Coronary artery (tissue), 2 donors: ENCODE measurements at regions not wholly inside any gene's neighbourhood (a gene's known extent, or its start where the extent isn't known, plus 50 kb on each side); places are given as distances from the start of the nearest gene placed in this dataset.

Experiments used
- DNase-seq: peaks from one replicate; pipeline ENCODE4 v3.0.0-alpha.2; 2017; ENCODE audit warnings: low spot score
- H3K27ac ChIP-seq, 2 donors: fragments of 200-600 bp; sonication (generic); one replicate each; pipeline ENCODE4 v1.5.1; 2016 to 2019
- H3K4me3 ChIP-seq: fragments of 200-600 bp; sonication (generic); 2 replicates; pipeline ENCODE4 v1.5.1; 2016; ENCODE audit warnings: mild to moderate bottlenecking, moderate library complexity
- TF ChIP-seq, protein P1 (sequence below): fragments of 200-600 bp; sonication (generic); IDR thresholded peaks from one replicate; pipeline ENCODE4 v1.5.1; 2019; ENCODE audit warnings: antibody characterized with exemption

- TF ChIP-seq, protein P1, sequence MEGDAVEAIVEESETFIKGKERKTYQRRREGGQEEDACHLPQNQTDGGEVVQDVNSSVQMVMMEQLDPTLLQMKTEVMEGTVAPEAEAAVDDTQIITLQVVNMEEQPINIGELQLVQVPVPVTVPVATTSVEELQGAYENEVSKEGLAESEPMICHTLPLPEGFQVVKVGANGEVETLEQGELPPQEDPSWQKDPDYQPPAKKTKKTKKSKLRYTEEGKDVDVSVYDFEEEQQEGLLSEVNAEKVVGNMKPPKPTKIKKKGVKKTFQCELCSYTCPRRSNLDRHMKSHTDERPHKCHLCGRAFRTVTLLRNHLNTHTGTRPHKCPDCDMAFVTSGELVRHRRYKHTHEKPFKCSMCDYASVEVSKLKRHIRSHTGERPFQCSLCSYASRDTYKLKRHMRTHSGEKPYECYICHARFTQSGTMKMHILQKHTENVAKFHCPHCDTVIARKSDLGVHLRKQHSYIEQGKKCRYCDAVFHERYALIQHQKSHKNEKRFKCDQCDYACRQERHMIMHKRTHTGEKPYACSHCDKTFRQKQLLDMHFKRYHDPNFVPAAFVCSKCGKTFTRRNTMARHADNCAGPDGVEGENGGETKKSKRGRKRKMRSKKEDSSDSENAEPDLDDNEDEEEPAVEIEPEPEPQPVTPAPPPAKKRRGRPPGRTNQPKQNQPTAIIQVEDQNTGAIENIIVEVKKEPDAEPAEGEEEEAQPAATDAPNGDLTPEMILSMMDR = no peak
- no peak overlapping the region for H3K27ac ChIP-seq
These were observed 1411.2 kb upstream of the MIR17HG start for GRCh38 chr13:89936256-89936655.

GRCh38 chr13:89937420-89937819, 1410.1 kb upstream of the MIR17HG start:
- no peak for DNase-seq
- no peak overlapping the region for H3K4me3 ChIP-seq
- TF ChIP-seq, protein P1 = no peak
- H3K27ac ChIP-seq = no peak overlapping the region

More at GRCh38 chr13:89936256-89936655, 1411.2 kb upstream of the MIR17HG start:
- DNase-seq = no peak
- no peak overlapping the region for H3K4me3 ChIP-seq

- TF ChIP-seq, protein P1 = no peak
- DNase-seq = no peak
- H3K27ac ChIP-seq = no peak overlapping the region
These were observed 1407.1 kb upstream of the MIR17HG start for GRCh38 chr13:89940383-89940782.

GRCh38 chr13:89943139-89943538, 1404.3 kb upstream of the MIR17HG start:
- TF ChIP-seq, protein P1 = no peak
- no peak overlapping the region for H3K4me3 ChIP-seq
- H3K27ac ChIP-seq = no peak overlapping the region
- DNase-seq = no peak

More at GRCh38 chr13:89940383-89940782, 1407.1 kb upstream of the MIR17HG start:
- no peak overlapping the region for H3K4me3 ChIP-seq

DNA sequence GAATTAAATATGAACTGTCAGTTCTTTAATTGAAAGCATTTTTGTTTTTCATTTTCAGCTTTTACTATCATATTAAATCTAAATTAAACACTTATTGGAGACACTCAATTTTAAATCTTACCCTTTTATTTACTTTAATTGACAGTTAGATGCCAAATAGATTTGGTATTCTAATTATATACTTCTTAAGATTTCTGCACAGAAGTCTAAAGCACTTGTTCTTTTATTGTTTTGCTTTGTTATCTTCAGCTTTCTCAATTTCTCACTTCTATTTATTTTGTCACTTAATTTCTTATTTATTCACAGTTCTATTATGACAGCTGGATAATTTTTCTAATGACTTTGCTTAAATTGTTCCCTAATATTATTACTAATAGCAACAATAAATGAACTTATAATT, 1397.3 kb upstream of the MIR17HG start:
- TF ChIP-seq, protein P1 = no peak
- Histone ChIP-seq H3K4me3 (no peak overlapping the region), H3K27ac (no peak overlapping the region)
- DNase-seq = no peak

GRCh38 chr13:89951341-89951740, 1396.1 kb upstream of the MIR17HG start:
- H3K4me3 ChIP-seq = no peak overlapping the region

GRCh38 chr13:89953581-89953980, 1393.9 kb upstream of the MIR17HG start:
- H3K4me3 ChIP-seq = no peak overlapping the region
- DNase-seq = no peak
- TF ChIP-seq, protein P1 = no peak

More at GRCh38 chr13:89951341-89951740, 1396.1 kb upstream of the MIR17HG start:
- DNase-seq = no peak
- H3K27ac ChIP-seq = no peak overlapping the region
- TF ChIP-seq, protein P1 = no peak

More at GRCh38 chr13:89953581-89953980, 1393.9 kb upstream of the MIR17HG start:
- no peak overlapping the region for H3K27ac ChIP-seq
